Esophagus muscularis mucosa (tissue), 3 donors: ENCODE measurements at regions not wholly inside any gene's neighbourhood (a gene's known extent, or its start where the extent isn't known, plus 50 kb on each side); places are given as distances from the start of the nearest gene placed in this dataset.

Experiments used
- POLR2A ChIP-seq: fragments of 450-650 bp; IDR thresholded peaks from one replicate; pipeline ENCODE4 v1.6.1; 2017; ENCODE audit warnings: antibody characterized with exemption, moderate library complexity, mild to moderate bottlenecking, low read depth
- TF ChIP-seq, protein P1 (sequence below), 3 experiments: fragments of 200-600 bp in 2 of 3; fragments of 450-650 bp in 1 of 3; sonication (generic) in 2 of 3; IDR thresholded peaks; one replicate each; pipeline ENCODE4 v1.5.1; 2017 to 2019; ENCODE audit warnings: antibody characterized with exemption in 3 of 3, mild to moderate bottlenecking in 2 of 3, moderate library complexity in 1 of 3

GRCh38 chr5:167995844-167996425, 295.5 kb upstream of the WWC1 start:
- TF ChIP-seq, protein P1, sequence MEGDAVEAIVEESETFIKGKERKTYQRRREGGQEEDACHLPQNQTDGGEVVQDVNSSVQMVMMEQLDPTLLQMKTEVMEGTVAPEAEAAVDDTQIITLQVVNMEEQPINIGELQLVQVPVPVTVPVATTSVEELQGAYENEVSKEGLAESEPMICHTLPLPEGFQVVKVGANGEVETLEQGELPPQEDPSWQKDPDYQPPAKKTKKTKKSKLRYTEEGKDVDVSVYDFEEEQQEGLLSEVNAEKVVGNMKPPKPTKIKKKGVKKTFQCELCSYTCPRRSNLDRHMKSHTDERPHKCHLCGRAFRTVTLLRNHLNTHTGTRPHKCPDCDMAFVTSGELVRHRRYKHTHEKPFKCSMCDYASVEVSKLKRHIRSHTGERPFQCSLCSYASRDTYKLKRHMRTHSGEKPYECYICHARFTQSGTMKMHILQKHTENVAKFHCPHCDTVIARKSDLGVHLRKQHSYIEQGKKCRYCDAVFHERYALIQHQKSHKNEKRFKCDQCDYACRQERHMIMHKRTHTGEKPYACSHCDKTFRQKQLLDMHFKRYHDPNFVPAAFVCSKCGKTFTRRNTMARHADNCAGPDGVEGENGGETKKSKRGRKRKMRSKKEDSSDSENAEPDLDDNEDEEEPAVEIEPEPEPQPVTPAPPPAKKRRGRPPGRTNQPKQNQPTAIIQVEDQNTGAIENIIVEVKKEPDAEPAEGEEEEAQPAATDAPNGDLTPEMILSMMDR (IDR thresholded peaks at IDR 0.05) = no peak
- TF ChIP-seq POLR2A = no peak
